A673 (cell line): ENCODE measurements at regions not wholly inside any gene's neighbourhood (a gene's known extent, or its start where the extent isn't known, plus 50 kb on each side); places are given as distances from the start of the nearest gene placed in this dataset.

Experiments used
- EZH2 ChIP-seq: fragments of 200-600 bp; sonication (generic); IDR thresholded peaks from 2 replicates; pipeline ENCODE4 v1.6.1; 2017; ENCODE audit warnings: borderline replicate concordance, low read depth, mild to moderate bottlenecking, mixed read lengths, antibody characterized with exemption, low read length; ENCODE audit not compliant: poor library complexity, severe bottlenecking
- TF ChIP-seq, protein P1 (sequence below): fragments of 300-800, 200-600 bp; sonication (generic); conservative IDR thresholded peaks from 2 replicates; pipeline ENCODE4 v1.5.1; 2017; ENCODE audit warnings: low read depth, mild to moderate bottlenecking, antibody characterized with exemption, low read length, moderate library complexity, mixed read lengths

DNA sequence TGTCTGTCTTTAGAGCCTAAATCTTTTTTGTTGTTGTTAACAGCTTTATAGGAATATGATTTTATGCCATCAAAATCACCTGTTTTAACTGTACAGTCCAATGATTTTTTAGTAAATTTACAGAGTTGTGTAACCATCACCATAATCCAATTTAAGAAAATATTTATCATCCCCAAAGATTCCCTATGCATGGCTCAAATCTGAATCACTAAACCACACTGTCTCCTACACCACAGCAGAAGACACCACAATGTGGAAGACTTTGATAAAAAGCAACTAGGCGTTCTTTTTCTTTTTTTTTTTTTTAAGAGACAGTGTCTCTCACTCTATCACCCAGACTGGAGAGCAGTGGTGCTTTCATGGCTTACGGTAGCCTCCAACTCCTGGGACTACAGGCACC, 99.6 kb downstream of the TXNL1 start:
- TF ChIP-seq, protein P1, sequence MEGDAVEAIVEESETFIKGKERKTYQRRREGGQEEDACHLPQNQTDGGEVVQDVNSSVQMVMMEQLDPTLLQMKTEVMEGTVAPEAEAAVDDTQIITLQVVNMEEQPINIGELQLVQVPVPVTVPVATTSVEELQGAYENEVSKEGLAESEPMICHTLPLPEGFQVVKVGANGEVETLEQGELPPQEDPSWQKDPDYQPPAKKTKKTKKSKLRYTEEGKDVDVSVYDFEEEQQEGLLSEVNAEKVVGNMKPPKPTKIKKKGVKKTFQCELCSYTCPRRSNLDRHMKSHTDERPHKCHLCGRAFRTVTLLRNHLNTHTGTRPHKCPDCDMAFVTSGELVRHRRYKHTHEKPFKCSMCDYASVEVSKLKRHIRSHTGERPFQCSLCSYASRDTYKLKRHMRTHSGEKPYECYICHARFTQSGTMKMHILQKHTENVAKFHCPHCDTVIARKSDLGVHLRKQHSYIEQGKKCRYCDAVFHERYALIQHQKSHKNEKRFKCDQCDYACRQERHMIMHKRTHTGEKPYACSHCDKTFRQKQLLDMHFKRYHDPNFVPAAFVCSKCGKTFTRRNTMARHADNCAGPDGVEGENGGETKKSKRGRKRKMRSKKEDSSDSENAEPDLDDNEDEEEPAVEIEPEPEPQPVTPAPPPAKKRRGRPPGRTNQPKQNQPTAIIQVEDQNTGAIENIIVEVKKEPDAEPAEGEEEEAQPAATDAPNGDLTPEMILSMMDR = no peak
- no peak for TF ChIP-seq EZH2
